ENCODE measurements at regions not wholly inside any gene's neighbourhood (a gene's known extent, or its start where the extent isn't known, plus 50 kb on each side); places are given as distances from the start of the nearest gene placed in this dataset.
"Not testable (repeated sequence)": the region's sequence is repeated elsewhere in the genome, so short reads cannot be mapped to it uniquely, and the experiment has no call there.

DNA sequence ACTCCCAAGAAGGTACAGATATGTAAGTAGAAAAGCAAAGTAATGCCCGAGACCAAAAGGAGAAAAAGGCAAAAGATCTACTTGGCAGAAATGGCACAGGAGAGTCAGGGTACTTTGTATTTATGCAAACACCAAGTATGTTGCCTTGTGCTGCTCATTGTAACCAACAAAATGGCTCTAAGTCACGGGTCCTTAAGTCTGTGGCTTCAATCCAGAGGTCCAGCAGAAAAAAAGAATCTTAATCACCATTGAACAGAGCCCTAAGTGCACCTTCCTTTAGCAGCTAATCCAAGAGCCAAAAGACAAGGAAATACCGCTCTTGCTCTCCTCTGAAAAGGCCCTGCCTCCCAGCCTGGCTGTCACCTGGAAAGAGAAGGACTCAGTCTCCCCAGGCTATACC, 324.9 kb upstream of the PPARGC1A start:
- Mint-ChIP-seq H3K4me1 (ENCODE audit: low read depth) (no peaks in the 10 kb centered on the region), H3K27me3 (ENCODE audit: insufficient read depth) (no peaks in the 10 kb centered on the region), H3K4me3 (no peak overlapping the region), H3K36me3 (ENCODE audit: low read depth) (no peaks in the 10 kb centered on the region), H3K27ac (no peak overlapping the region), H3K9me3 (peaks cover 3% of the 10 kb centered on the region)
- no peak for DNase-seq (ENCODE audit: low spot score)
- intact Hi-C loops (cut with micrococcal nuclease), result no loop called here

DNA sequence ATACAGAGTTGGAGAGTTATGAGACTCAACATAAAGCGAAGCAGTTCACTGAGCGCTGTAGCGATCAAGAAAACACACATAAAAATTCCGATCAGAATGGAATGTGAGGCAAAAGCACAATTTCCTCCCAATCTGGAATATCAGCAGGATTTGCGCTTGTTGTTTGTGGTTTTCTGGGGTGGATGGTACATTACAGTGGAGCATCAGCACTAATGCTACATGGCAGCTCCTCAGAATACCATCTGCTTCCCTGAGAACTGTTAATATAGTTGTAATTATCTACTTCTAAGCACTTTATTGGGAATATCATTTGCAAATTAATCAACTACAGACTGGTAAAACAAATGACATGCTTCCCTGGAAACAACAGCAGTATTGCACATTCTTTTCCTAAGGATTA, 324.1 kb upstream of the PPARGC1A start:
- H3K9me3 Mint-ChIP-seq, result peaks cover 3% of the 10 kb centered on the region
- H3K27me3 Mint-ChIP-seq (ENCODE audit: insufficient read depth), result no peaks in the 10 kb centered on the region
- no peaks in the 10 kb centered on the region for H3K36me3 Mint-ChIP-seq (ENCODE audit: low read depth)
- H3K4me1 Mint-ChIP-seq (ENCODE audit: low read depth), result no peaks in the 10 kb centered on the region
- intact Hi-C loops (cut with micrococcal nuclease), result no loop called here
- no peak overlapping the region for H3K27ac Mint-ChIP-seq
- no peak overlapping the region for H3K4me3 Mint-ChIP-seq
- no peak for DNase-seq (ENCODE audit: low spot score)

DNA sequence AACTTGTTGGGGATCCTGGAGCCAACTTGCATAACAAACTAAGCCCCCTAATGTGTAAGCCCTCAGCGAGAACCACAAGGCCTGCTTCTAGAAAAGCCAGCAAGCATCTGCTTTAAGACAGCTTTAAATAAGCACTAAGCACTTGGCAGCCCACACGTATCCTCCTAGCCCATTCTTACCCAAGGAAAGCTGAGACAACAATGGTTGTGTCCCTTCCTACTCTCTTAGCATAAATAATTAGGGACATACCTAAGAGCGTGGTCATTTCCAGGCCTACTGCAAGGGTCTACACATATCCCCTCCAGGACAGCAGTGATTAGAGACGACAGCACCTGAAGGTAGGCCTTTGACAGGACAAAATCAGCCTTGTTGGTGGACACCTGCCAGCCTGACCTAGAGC, 322.8 kb upstream of the PPARGC1A start:
- no peak overlapping the region for H3K27ac Mint-ChIP-seq
- H3K9me3 Mint-ChIP-seq, result peaks cover 3% of the 10 kb centered on the region
- intact Hi-C loops (cut with micrococcal nuclease), result no loop called here
- no peak overlapping the region for H3K4me3 Mint-ChIP-seq
- no peaks in the 10 kb centered on the region for H3K4me1 Mint-ChIP-seq (ENCODE audit: low read depth)
- H3K36me3 Mint-ChIP-seq (ENCODE audit: low read depth), result no peaks in the 10 kb centered on the region
- no peak for DNase-seq (ENCODE audit: low spot score)
- H3K27me3 Mint-ChIP-seq (ENCODE audit: insufficient read depth), result no peaks in the 10 kb centered on the region

DNA sequence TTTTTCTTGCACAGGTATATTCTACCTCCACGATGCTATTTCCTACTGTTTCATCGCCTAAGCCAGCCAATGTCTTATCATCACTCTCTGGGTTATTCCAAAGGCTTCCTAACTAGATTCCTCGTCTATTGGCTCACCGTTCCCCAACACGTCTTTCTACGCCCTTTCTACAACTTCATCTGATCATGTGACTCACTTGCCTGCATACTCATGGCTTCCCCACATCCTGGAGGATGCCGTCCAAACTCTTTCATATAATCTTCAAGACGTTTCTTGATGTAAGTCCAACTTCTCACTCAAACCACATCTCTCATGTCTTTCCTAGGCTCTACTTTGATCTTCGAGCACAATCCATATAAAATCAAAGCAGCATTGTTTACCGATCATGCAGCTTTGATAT, 322.0 kb upstream of the PPARGC1A start:
- intact Hi-C loops (cut with micrococcal nuclease), result no loop called here
- H3K4me3 Mint-ChIP-seq, result no peak overlapping the region
- no peaks in the 10 kb centered on the region for H3K36me3 Mint-ChIP-seq (ENCODE audit: low read depth)
- no peak for DNase-seq (ENCODE audit: low spot score)
- H3K27ac Mint-ChIP-seq, result no peak overlapping the region
- peaks cover 3% of the 10 kb centered on the region for H3K9me3 Mint-ChIP-seq
- no peaks in the 10 kb centered on the region for H3K27me3 Mint-ChIP-seq (ENCODE audit: insufficient read depth)
- H3K4me1 Mint-ChIP-seq (ENCODE audit: low read depth), result no peaks in the 10 kb centered on the region

DNA sequence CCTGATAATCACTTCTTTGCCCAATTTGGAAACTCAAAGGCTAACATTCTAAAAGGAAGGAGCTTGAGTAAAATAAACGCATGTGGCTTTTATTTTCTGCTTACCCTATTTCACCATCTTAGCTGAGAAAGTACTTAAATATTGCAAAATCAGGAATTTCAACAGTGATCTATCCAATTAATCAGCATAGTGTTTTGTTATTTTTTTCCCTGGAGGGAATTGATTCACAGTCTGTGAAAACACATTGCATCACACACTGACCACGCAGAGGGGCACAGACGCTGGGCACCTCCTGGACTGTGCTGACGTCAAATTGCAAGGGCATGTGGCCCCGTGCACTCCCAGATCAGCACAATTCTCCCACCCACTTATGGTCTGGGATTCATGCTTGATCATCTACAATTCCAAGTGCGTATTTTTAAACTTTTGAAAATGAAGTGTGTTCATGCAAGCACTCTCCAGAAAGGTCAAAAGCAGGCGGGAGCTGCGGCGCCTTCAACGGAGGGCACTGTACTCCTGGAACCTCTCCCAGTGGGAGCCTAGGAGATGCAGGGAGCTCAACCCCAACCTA, 320.6 kb upstream of the PPARGC1A start:
- peaks cover 3% of the 10 kb centered on the region for H3K9me3 Mint-ChIP-seq
- no peak for DNase-seq (ENCODE audit: low spot score)
- H3K4me3 Mint-ChIP-seq, result no peak overlapping the region
- intact Hi-C loops (cut with micrococcal nuclease), result no loop called here
- H3K27ac Mint-ChIP-seq, result no peak overlapping the region
- H3K4me1 Mint-ChIP-seq (ENCODE audit: low read depth), result no peaks in the 10 kb centered on the region
- H3K27me3 Mint-ChIP-seq (ENCODE audit: insufficient read depth), result no peaks in the 10 kb centered on the region
- no peaks in the 10 kb centered on the region for H3K36me3 Mint-ChIP-seq (ENCODE audit: low read depth)

DNA sequence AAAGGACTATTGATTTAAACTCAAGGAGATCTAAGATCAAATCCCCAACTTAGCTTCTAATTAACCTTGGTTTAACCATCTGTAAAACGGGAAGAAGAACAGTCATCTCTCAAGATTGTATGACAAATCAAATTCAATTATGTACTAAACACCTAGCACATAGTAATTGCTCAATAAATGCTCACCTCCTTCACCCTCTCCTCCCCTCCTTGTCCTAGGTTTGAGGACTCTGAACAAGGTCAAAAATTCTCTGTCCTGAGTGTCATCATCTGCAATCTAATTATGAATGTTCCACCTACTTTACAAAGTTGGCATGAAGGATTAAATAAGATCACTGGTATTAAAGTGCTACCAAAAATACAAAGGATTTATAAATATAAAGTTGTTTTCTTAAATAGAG, 320.1 kb upstream of the PPARGC1A start:
- DNase-seq (ENCODE audit: low spot score), result no peak
- Mint-ChIP-seq H3K4me3 (no peak overlapping the region), H3K9me3 (peaks cover 3% of the 10 kb centered on the region), H3K36me3 (ENCODE audit: low read depth) (no peaks in the 10 kb centered on the region), H3K27ac (no peak overlapping the region), H3K27me3 (ENCODE audit: insufficient read depth) (no peaks in the 10 kb centered on the region), H3K4me1 (ENCODE audit: low read depth) (no peaks in the 10 kb centered on the region)
- intact Hi-C loops (cut with micrococcal nuclease), result no loop called here

DNA sequence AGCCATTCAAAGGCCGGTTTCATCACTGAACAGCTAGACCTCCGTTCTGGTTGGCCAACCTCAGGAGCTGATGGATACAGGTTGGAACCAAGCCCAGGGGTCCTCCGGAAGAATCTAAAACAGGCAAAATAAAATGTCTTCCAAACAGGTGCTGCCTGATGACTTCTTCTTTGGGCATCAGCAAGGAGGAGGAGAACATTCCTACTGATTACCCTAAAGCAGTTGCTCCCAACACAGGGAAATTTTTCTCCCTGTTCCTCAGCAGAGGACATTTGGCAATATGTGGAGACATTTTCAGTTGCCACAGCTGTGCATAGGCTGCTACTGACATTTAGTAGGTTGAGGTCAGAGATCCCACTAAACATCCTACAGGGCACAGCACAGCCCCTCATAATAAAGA, 319.3 kb upstream of the PPARGC1A start:
- no peak for DNase-seq (ENCODE audit: low spot score)
- Mint-ChIP-seq H3K9me3 (peaks cover 3% of the 10 kb centered on the region), H3K27me3 (ENCODE audit: insufficient read depth) (no peaks in the 10 kb centered on the region), H3K36me3 (ENCODE audit: low read depth) (no peaks in the 10 kb centered on the region), H3K4me3 (no peak overlapping the region), H3K4me1 (ENCODE audit: low read depth) (no peaks in the 10 kb centered on the region), H3K27ac (no peak overlapping the region)
- intact Hi-C loops (cut with micrococcal nuclease), result no loop called here

DNA sequence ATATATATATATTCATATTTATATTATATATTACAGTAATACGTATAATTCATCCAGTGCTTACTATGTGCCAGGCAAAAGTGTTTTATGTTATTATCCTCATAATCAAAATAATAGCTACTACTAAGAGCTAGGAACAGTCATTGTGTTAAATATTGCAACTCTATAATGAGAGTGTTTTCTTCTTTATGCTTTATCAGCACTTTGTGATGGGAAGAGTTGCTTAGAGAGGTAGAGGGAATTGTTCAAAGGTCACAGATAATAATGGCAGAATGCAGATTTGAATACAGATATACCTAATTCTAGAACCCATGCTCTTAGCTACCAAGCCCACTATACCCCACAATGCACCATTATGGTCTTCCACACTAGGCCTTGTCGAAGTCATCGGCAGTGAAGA, 318.8 kb upstream of the PPARGC1A start:
- H3K27me3 Mint-ChIP-seq (ENCODE audit: insufficient read depth), result no peaks in the 10 kb centered on the region
- DNase-seq (ENCODE audit: low spot score), result no peak
- intact Hi-C loops (cut with micrococcal nuclease), result no loop called here
- no peaks in the 10 kb centered on the region for H3K36me3 Mint-ChIP-seq (ENCODE audit: low read depth)
- H3K27ac Mint-ChIP-seq, result no peak overlapping the region
- no peak overlapping the region for H3K4me3 Mint-ChIP-seq
- no peaks in the 10 kb centered on the region for H3K4me1 Mint-ChIP-seq (ENCODE audit: low read depth)
- H3K9me3 Mint-ChIP-seq, result peaks cover 3% of the 10 kb centered on the region

DNA sequence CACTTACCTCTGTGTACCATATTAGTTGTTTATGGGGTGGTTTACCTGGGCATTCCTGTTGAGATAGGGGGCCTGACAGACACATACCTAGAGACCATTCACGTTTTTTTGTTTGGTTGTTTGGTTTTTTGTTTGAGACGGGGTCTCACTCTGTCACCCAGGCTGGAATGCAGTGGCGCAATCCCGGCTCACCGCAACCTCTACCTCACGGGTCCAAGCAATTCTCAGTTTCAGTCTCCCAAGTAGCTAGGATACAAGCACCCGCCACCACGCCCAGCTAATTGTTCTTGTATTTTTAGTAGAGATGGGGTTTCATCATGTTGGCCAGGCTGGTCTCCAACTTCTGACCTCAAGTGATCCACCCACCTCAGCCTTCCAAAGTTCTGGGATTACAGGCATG, 314.9 kb upstream of the PPARGC1A start:
- H3K4me1 Mint-ChIP-seq (ENCODE audit: low read depth); intact Hi-C loops (cut with micrococcal nuclease); H3K36me3 Mint-ChIP-seq (ENCODE audit: low read depth); DNase-seq (ENCODE audit: low spot score); H3K27me3 Mint-ChIP-seq (ENCODE audit: insufficient read depth); H3K9me3 Mint-ChIP-seq; H3K4me3 Mint-ChIP-seq; H3K27ac Mint-ChIP-seq: not testable (repeated sequence)

DNA sequence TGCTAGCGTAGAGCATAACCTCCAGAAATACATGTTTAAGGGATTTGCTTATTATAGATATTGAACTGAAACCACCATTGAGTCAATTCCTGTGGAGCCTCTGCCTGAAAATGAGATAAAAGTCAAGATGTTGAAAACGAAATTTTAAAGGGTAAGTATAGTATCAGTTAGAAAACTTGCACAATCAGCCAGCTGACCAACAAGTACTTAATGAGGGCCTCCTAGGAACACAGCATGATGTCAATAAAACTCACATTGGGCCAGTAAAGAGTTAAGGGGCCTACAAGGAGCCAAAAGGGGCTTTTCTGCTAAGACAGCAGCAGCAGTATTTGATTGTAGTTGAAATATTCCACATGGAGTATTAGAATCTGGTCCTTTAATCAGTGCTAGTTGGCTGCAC, 314.1 kb upstream of the PPARGC1A start:
- no peak for DNase-seq (ENCODE audit: low spot score)
- Mint-ChIP-seq H3K4me3 (no peak overlapping the region), H3K4me1 (ENCODE audit: low read depth) (no peaks in the 10 kb centered on the region), H3K27ac (no peak overlapping the region), H3K9me3 (no peaks in the 10 kb centered on the region), H3K36me3 (ENCODE audit: low read depth) (no peaks in the 10 kb centered on the region), H3K27me3 (ENCODE audit: insufficient read depth) (no peaks in the 10 kb centered on the region)
- intact Hi-C loops (cut with micrococcal nuclease), result no loop called here

DNA sequence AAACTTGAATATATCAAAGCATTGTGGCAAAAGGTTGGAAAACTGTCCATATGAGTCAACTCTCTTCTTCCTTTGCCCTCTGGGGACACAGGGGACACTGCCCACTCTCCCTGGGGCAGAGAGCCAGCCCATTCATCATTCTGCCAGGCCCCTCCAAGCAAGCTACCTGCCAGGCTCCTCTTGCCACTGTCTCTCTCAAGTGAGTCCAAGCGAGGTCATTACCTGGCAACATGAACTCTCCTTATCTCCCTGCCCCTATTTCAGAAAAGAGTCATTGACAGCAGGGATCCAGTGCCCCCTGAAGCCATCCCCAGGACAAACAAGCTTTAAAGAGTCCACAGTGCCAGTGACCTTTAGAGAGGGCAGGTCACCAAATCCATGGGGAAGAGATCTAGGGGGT, 312.7 kb upstream of the PPARGC1A start:
- no peak overlapping the region for H3K27ac Mint-ChIP-seq
- no peaks in the 10 kb centered on the region for H3K36me3 Mint-ChIP-seq (ENCODE audit: low read depth)
- DNase-seq (ENCODE audit: low spot score), result no peak
- intact Hi-C loops (cut with micrococcal nuclease), result no loop called here
- no peak overlapping the region for H3K4me3 Mint-ChIP-seq
- no peaks in the 10 kb centered on the region for H3K27me3 Mint-ChIP-seq (ENCODE audit: insufficient read depth)
- no peaks in the 10 kb centered on the region for H3K4me1 Mint-ChIP-seq (ENCODE audit: low read depth)
- no peaks in the 10 kb centered on the region for H3K9me3 Mint-ChIP-seq

DNA sequence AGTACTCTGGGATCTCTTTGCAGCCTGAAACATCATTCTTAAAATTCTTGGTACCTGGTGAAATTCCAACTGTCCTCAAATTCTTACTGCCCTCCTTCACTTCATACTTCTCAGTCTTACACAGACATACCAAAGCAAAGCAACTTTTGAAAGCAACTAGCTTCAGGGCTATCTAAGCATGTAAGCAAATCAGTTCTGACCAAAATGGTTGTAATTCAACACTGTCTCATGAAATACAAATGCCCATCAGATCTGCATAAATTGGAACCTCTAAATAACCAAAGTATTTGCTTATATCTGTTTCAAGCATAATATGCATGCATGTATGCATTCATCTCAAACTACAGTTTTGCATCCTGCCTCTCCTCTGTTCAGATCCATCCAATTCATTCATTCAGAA, 308.1 kb upstream of the PPARGC1A start:
- no peaks in the 10 kb centered on the region for H3K4me1 Mint-ChIP-seq (ENCODE audit: low read depth)
- H3K4me3 Mint-ChIP-seq, result no peak overlapping the region
- no peak overlapping the region for H3K27ac Mint-ChIP-seq
- intact Hi-C loops (cut with micrococcal nuclease), result no loop called here
- no peaks in the 10 kb centered on the region for H3K36me3 Mint-ChIP-seq (ENCODE audit: low read depth)
- no peaks in the 10 kb centered on the region for H3K9me3 Mint-ChIP-seq
- no peaks in the 10 kb centered on the region for H3K27me3 Mint-ChIP-seq (ENCODE audit: insufficient read depth)
- no peak for DNase-seq (ENCODE audit: low spot score)

DNA sequence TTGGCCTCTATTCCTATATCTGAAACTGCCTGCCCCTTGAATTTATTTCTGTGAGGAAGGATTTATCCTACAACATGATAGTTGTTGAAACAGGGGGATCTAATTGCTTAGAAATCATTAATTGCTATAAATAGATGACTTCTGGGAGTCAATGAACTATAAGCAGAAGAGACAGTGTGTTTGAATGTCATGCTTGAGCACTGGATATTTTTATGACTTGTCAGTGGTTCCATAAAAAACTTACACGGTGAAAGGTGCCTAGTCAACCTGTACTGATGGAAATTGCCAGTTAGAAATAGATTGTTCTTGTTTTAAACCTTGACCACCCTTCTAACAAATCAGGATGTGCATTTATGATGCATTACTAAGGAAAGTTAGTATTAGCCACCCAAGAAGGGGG, 306.9 kb upstream of the PPARGC1A start:
- H3K9me3 Mint-ChIP-seq, result no peaks in the 10 kb centered on the region
- DNase-seq (ENCODE audit: low spot score), result no peak
- intact Hi-C loops (cut with micrococcal nuclease), result no loop called here
- no peaks in the 10 kb centered on the region for H3K4me1 Mint-ChIP-seq (ENCODE audit: low read depth)
- no peaks in the 10 kb centered on the region for H3K27me3 Mint-ChIP-seq (ENCODE audit: insufficient read depth)
- H3K36me3 Mint-ChIP-seq (ENCODE audit: low read depth), result no peaks in the 10 kb centered on the region
- no peak overlapping the region for H3K27ac Mint-ChIP-seq
- H3K4me3 Mint-ChIP-seq, result no peak overlapping the region

DNA sequence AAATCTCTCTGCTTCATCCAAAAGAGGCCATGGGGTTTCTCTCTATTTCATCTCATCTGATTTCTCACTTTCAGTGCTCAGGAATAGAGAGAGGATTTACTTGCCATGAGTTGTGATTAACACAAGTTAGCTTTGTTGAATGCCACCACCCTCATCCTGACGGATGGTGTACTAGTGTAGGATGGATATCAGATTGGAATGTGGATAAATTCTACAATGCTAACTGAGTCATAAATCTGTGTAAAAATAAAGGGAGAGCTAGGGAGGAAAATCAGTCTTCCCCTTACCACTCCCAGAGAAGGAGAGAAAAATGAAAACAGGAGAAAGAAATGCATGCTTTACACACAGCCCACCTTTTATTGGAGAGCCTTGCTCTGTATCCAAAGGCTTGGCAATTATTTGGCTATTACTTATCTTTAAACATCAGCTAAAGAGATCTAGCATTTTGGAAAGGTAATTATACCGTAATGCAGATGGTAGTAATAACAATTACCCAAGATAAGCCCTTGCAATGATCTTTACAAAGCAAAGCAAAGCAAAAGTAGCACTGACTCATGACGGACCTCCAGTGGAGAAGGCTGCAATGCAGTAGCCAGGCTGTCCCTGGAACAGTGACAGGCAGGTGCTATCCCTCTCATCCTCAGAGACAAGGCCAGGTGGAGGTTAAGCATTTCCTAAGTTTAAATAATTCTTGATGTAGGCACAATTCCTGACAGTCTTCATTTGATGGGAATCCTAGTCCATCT, 306.3 kb upstream of the PPARGC1A start:
- DNase-seq (ENCODE audit: low spot score), result no peak
- H3K9me3 Mint-ChIP-seq, result no peaks in the 10 kb centered on the region
- intact Hi-C loops (cut with micrococcal nuclease), result no loop called here
- H3K27ac Mint-ChIP-seq, result no peak overlapping the region
- H3K27me3 Mint-ChIP-seq (ENCODE audit: insufficient read depth), result no peaks in the 10 kb centered on the region
- no peak overlapping the region for H3K4me3 Mint-ChIP-seq
- no peaks in the 10 kb centered on the region for H3K36me3 Mint-ChIP-seq (ENCODE audit: low read depth)
- no peaks in the 10 kb centered on the region for H3K4me1 Mint-ChIP-seq (ENCODE audit: low read depth)
